NB4 (cell line): ENCODE measurements at regions not wholly inside any gene's neighbourhood (a gene's known extent, or its start where the extent isn't known, plus 50 kb on each side); places are given as distances from the start of the nearest gene placed in this dataset.

Experiments used
- DNase-seq: peaks from one replicate; pipeline ENCODE4 v3.0.0; 2010; ENCODE audit warnings: low read depth
- H3K4me3 ChIP-seq: one replicate; pipeline ENCODE4 v1.5.1; 2011; ENCODE audit warnings: mild to moderate bottlenecking, low read depth, low read length, moderate library complexity
- CTCF ChIP-seq: IDR thresholded peaks from one replicate; pipeline ENCODE4 v1.5.1; 2012; ENCODE audit warnings: low read depth, low read length
- MYC ChIP-seq: IDR thresholded peaks from 2 replicates; pipeline ENCODE4 v1.6.1; 2011; ENCODE audit warnings: low read depth, low read length
- POLR2A ChIP-seq: IDR thresholded peaks from 2 replicates; pipeline ENCODE4 v1.6.1; 2011; ENCODE audit warnings: mild to moderate bottlenecking; ENCODE audit not compliant: insufficient read length; ENCODE audit errors: extremely low read depth
- TF ChIP-seq, protein P1 (sequence below): IDR thresholded peaks from 2 replicates; pipeline ENCODE4 v1.6.1; 2011; ENCODE audit warnings: low read depth, low read length

GRCh38 chr20:11275740-11276139 lies 601.9 kb upstream of the JAG1 start:
- no peak for DNase-seq
- H3K4me3 ChIP-seq: no peak overlapping the region

DNA sequence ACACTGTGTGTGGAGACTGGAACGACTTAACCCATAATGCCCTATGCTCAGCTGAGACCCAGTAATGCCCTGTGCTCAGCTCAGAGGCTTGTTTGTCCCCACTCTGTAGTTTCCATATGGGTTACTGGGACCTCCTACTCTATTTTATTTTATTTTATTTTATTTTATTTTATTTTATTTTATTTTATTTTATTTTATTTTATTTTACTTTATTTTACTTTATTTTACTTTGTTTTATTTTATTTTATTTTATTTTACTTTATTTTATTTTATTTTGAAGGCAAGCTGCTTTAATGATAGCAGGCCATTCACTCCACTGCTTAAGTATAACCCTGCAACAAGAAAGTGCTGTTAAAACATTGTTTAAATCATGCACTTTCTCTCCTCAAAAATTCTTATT lies 603.4 kb upstream of the JAG1 start:
- DNase-seq: no peak
- TF ChIP-seq, protein P1, sequence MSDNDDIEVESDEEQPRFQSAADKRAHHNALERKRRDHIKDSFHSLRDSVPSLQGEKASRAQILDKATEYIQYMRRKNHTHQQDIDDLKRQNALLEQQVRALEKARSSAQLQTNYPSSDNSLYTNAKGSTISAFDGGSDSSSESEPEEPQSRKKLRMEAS: no peak
- TF ChIP-seq MYC (no peak), CTCF (no peak), POLR2A (no peak)
- no peak overlapping the region for H3K4me3 ChIP-seq

More at GRCh38 chr20:11275740-11276139, 601.9 kb upstream of the JAG1 start:
- no peak for TF ChIP-seq CTCF
- TF ChIP-seq, protein P1: no peak
- TF ChIP-seq POLR2A: no peak
- no peak for TF ChIP-seq MYC

- no peak for DNase-seq
- TF ChIP-seq POLR2A: no peak
- no peak for TF ChIP-seq CTCF
- TF ChIP-seq, protein P1: no peak
- TF ChIP-seq MYC: no peak
- H3K4me3 ChIP-seq: no peak overlapping the region
Measured at GRCh38 chr20:11277858-11278257, 604.1 kb upstream of the JAG1 start.

GRCh38 chr20:11278461-11278860 lies 604.7 kb upstream of the JAG1 start:
- TF ChIP-seq CTCF (no peak), POLR2A (no peak), MYC (no peak)
- TF ChIP-seq, protein P1: no peak
- no peak for DNase-seq
- H3K4me3 ChIP-seq: no peak overlapping the region

GRCh38 chr20:11281240-11281639 lies 607.4 kb upstream of the JAG1 start:
- DNase-seq: no peak
- H3K4me3 ChIP-seq: no peak overlapping the region
- TF ChIP-seq CTCF: no peak
- no peak for TF ChIP-seq MYC
- TF ChIP-seq POLR2A: no peak
- TF ChIP-seq, protein P1: no peak

DNA sequence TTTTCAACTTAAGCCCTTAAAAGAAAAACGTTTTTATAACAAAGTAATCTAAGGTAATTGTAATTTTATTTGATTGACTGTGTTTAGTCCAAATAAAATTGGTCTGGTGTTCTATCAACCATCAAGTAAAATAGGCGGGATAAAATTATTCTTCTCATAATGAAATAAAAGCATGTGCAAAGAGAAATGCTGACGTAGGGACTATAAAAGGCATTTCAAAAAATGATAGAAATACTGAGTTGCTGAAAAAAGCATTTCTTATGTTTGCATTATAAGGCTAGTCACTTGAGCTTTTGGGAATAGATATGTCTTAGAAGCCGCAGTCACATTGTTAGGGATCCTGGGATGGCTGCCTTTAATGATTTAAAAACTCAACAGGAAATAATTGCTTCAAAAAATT lies 608.0 kb upstream of the JAG1 start:
- DNase-seq: no peak
- TF ChIP-seq POLR2A: no peak
- no peak for TF ChIP-seq MYC
- no peak for TF ChIP-seq CTCF
- TF ChIP-seq, protein P1: no peak
- H3K4me3 ChIP-seq: no peak overlapping the region
